Mononuclear cell (primary cell): ENCODE measurements at regions not wholly inside any gene's neighbourhood (a gene's known extent, or its start where the extent isn't known, plus 50 kb on each side); places are given as distances from the start of the nearest gene placed in this dataset.
"Not testable (repeated sequence)": the region's sequence is repeated elsewhere in the genome, so short reads cannot be mapped to it uniquely, and the experiment has no call there.

ENCODE experiments used
- H3K27me3 ChIP-seq: 2 replicates; pipeline ENCODE4 v1.6.0; 2011; ENCODE audit warnings: low read length, control low read depth; ENCODE audit not compliant: insufficient read depth
- H3K4me1 ChIP-seq: 2 replicates; pipeline ENCODE4 v1.5.1; 2011; ENCODE audit warnings: mild to moderate bottlenecking, low read length, control low read depth; ENCODE audit not compliant: insufficient read depth
- H3K4me3 ChIP-seq: 2 replicates; pipeline ENCODE4 v1.5.1; 2011; ENCODE audit warnings: mild to moderate bottlenecking, low read length, moderate library complexity
- H3K9me3 ChIP-seq: 2 replicates; pipeline ENCODE4 v1.5.1; 2011; ENCODE audit warnings: low read depth, mild to moderate bottlenecking, control low read depth, low read length

- no peaks in the 10 kb centered on the region for H3K9me3 ChIP-seq
- H3K27me3 ChIP-seq = no peaks in the 10 kb centered on the region
- H3K4me1 ChIP-seq = no peaks in the 10 kb centered on the region
- no peak overlapping the region for H3K4me3 ChIP-seq
Measured at GRCh38 chr14:22297376-22297775, 291.6 kb downstream of the DAD1 start.

GRCh38 chr14:22296722-22297121, 292.3 kb downstream of the DAD1 start:
- no peaks in the 10 kb centered on the region for H3K27me3 ChIP-seq
- H3K4me1 ChIP-seq = no peaks in the 10 kb centered on the region
- no peak overlapping the region for H3K4me3 ChIP-seq
- no peaks in the 10 kb centered on the region for H3K9me3 ChIP-seq

- no peaks in the 10 kb centered on the region for H3K4me1 ChIP-seq
- H3K4me3 ChIP-seq = no peak overlapping the region
Measured at GRCh38 chr14:22296088-22296487, 292.9 kb downstream of the DAD1 start.

GRCh38 chr14:22291406-22291805, 297.6 kb downstream of the DAD1 start:
- Histone ChIP-seq H3K27me3 (no peaks in the 10 kb centered on the region), H3K4me1 (no peaks in the 10 kb centered on the region), H3K9me3 (no peaks in the 10 kb centered on the region), H3K4me3 (no peak overlapping the region)

More at GRCh38 chr14:22296088-22296487, 292.9 kb downstream of the DAD1 start:
- Histone ChIP-seq H3K9me3 (no peaks in the 10 kb centered on the region), H3K27me3 (no peaks in the 10 kb centered on the region)

- Histone ChIP-seq H3K4me1 (no peaks in the 10 kb centered on the region), H3K27me3 (no peaks in the 10 kb centered on the region), H3K9me3 (no peaks in the 10 kb centered on the region), H3K4me3 (no peak overlapping the region)
Measured at GRCh38 chr14:22289570-22289969, 299.5 kb downstream of the DAD1 start.

- peaks cover 20% of the 10 kb centered on the region for H3K4me1 ChIP-seq
- H3K27me3 ChIP-seq = no peaks in the 10 kb centered on the region
- no peak overlapping the region for H3K4me3 ChIP-seq
- H3K9me3 ChIP-seq = no peaks in the 10 kb centered on the region
Measured at GRCh38 chr14:22285991-22286390, 303.0 kb downstream of the DAD1 start.

GRCh38 chr14:22282949-22283348, 306.1 kb downstream of the DAD1 start:
- Histone ChIP-seq H3K4me3 (no peak overlapping the region), H3K27me3 (no peaks in the 10 kb centered on the region), H3K4me1 (peaks cover 21% of the 10 kb centered on the region), H3K9me3 (no peaks in the 10 kb centered on the region)

- Histone ChIP-seq H3K9me3 (no peaks in the 10 kb centered on the region), H3K4me3 (no peak overlapping the region), H3K4me1 (peaks cover 21% of the 10 kb centered on the region), H3K27me3 (no peaks in the 10 kb centered on the region)
Measured at GRCh38 chr14:22282417-22282816, 306.6 kb downstream of the DAD1 start.

- not testable (repeated sequence) for H3K27me3 ChIP-seq, H3K9me3 ChIP-seq
Measured at GRCh38 chr14:22281447-22281874, 307.6 kb downstream of the DAD1 start.

GRCh38 chr14:22280497-22281316, 308.3 kb downstream of the DAD1 start:
- no peaks in the 10 kb centered on the region for H3K9me3 ChIP-seq
- H3K4me1 ChIP-seq = peaks cover 21% of the 10 kb centered on the region
- no peak overlapping the region for H3K4me3 ChIP-seq
- no peaks in the 10 kb centered on the region for H3K27me3 ChIP-seq

More at GRCh38 chr14:22281447-22281874, 307.6 kb downstream of the DAD1 start:
- H3K4me3 ChIP-seq = not testable (repeated sequence)
- H3K4me1 ChIP-seq = peaks cover 21% of the 10 kb centered on the region

GRCh38 chr14:22276913-22277816, 311.9 kb downstream of the DAD1 start:
- Histone ChIP-seq H3K4me3 (no peak overlapping the region), H3K27me3 (no peaks in the 10 kb centered on the region), H3K4me1 (peaks cover 11% of the 10 kb centered on the region)

GRCh38 chr14:22271838-22272799, 316.9 kb downstream of the DAD1 start:
- H3K9me3 ChIP-seq = no peaks in the 10 kb centered on the region
- H3K4me1 ChIP-seq = no peaks in the 10 kb centered on the region
- no peak overlapping the region for H3K4me3 ChIP-seq
- no peaks in the 10 kb centered on the region for H3K27me3 ChIP-seq

More at GRCh38 chr14:22276913-22277816, 311.9 kb downstream of the DAD1 start:
- H3K9me3 ChIP-seq = no peaks in the 10 kb centered on the region

- Histone ChIP-seq H3K4me3 (no peak overlapping the region), H3K4me1 (no peaks in the 10 kb centered on the region), H3K9me3 (no peaks in the 10 kb centered on the region), H3K27me3 (no peaks in the 10 kb centered on the region)
Measured at GRCh38 chr14:22268875-22269274, 320.1 kb downstream of the DAD1 start.

GRCh38 chr14:22266683-22267082, 322.3 kb downstream of the DAD1 start:
- Histone ChIP-seq H3K27me3 (no peaks in the 10 kb centered on the region), H3K9me3 (no peaks in the 10 kb centered on the region), H3K4me3 (no peak overlapping the region), H3K4me1 (no peaks in the 10 kb centered on the region)
